Neuronal stem cell (in vitro differentiated cells): ENCODE measurements at regions not wholly inside any gene's neighbourhood (a gene's known extent, or its start where the extent isn't known, plus 50 kb on each side); places are given as distances from the start of the nearest gene placed in this dataset.
A peak's percentile ranks its signal among the peaks of the same experiment; 100 is the strongest.

Experiments
- DNase-seq: peaks from one replicate; pipeline ENCODE4 v3.0.0-alpha.2; 2013; ENCODE audit warnings: low spot score
- H2AFZ ChIP-seq: one replicate; pipeline ENCODE4 v1.6.1; 2013; ENCODE audit warnings: mild to moderate bottlenecking, low read length, inconsistent platforms
- H2AK5ac ChIP-seq: 2 replicates; pipeline ENCODE4 v1.6.1; 2013; ENCODE audit warnings: low read depth, mild to moderate bottlenecking, inconsistent platforms, low read length, moderate library complexity, mixed read lengths
- H2BK120ac ChIP-seq: 2 replicates; pipeline ENCODE4 v1.6.1; 2013; ENCODE audit warnings: low read depth, mild to moderate bottlenecking, inconsistent platforms, low read length, moderate library complexity, mixed read lengths
- H2BK12ac ChIP-seq: one replicate; pipeline ENCODE4 v1.6.1; 2013; ENCODE audit warnings: low read length, inconsistent platforms
- H2BK15ac ChIP-seq: 2 replicates; pipeline ENCODE4 v1.6.1; 2013; ENCODE audit warnings: mild to moderate bottlenecking, low read length, inconsistent platforms, mixed read lengths
- H2BK5ac ChIP-seq: one replicate; pipeline ENCODE4 v1.6.1; 2013; ENCODE audit warnings: inconsistent platforms, mild to moderate bottlenecking, low read length, moderate library complexity
- H3K14ac ChIP-seq: one replicate; pipeline ENCODE4 v1.6.1; 2013; ENCODE audit warnings: low read length, inconsistent platforms
- H3K18ac ChIP-seq: 2 replicates; pipeline ENCODE4 v1.6.1; 2013; ENCODE audit warnings: low read length, inconsistent platforms
- H3K23ac ChIP-seq: 2 replicates; pipeline ENCODE4 v1.6.1; 2013; ENCODE audit warnings: low read depth, mild to moderate bottlenecking, mixed read lengths, low read length, inconsistent platforms; ENCODE audit not compliant: poor library complexity
- H3K27ac ChIP-seq: replicated peaks from 3 replicates; pipeline ENCODE4 v1.5.1; 2013; ENCODE audit warnings: low read length, inconsistent platforms
- H3K27me3 ChIP-seq, 3 experiments: 2 replicates each; pipeline ENCODE4 v1.6.1; 2013; ENCODE audit warnings: low read length in 3 of 3, mild to moderate bottlenecking in 2 of 3, inconsistent platforms in 1 of 3, low read depth in 1 of 3, mixed read lengths in 1 of 3, moderate library complexity in 1 of 3; ENCODE audit not compliant: control insufficient read depth in 3 of 3, insufficient read depth in 3 of 3
- H3K36me3 ChIP-seq, 2 donors: replicated peaks in 1 of 2; 2 replicates each; pipeline ENCODE4 v1.6.1; 2013; ENCODE audit warnings: low read length in 2 of 2; ENCODE audit not compliant: control insufficient read depth in 2 of 2, insufficient read depth in 2 of 2
- H3K4ac ChIP-seq: 2 replicates; pipeline ENCODE4 v1.6.1; 2013; ENCODE audit warnings: inconsistent platforms, mild to moderate bottlenecking, low read length, moderate library complexity
- H3K4me1 ChIP-seq, 2 donors: 1 replicate in 1 of 2; 2 replicates in 1 of 2; pipeline ENCODE4 v1.6.1; 2013; ENCODE audit warnings: low read length in 2 of 2, low read depth in 1 of 2; ENCODE audit not compliant: control insufficient read depth in 2 of 2, insufficient read depth in 1 of 2
- H3K4me2 ChIP-seq: one replicate; pipeline ENCODE4 v1.6.1; 2013; ENCODE audit warnings: mild to moderate bottlenecking, low read length, inconsistent platforms; ENCODE audit not compliant: insufficient read depth, poor library complexity, severe bottlenecking
- H3K4me3 ChIP-seq, 2 donors: 2 replicates each; pipeline ENCODE4 v1.5.1; 2013; ENCODE audit warnings: low read length in 2 of 2, mild to moderate bottlenecking in 2 of 2, inconsistent platforms in 1 of 2, moderate library complexity in 1 of 2
- H3K79me1 ChIP-seq: one replicate; pipeline ENCODE4 v1.6.1; 2013; ENCODE audit warnings: low read depth, mild to moderate bottlenecking, inconsistent platforms, low read length, moderate library complexity
- H3K9ac ChIP-seq: one replicate; pipeline ENCODE4 v1.6.1; 2013; ENCODE audit warnings: mild to moderate bottlenecking, low read depth, low read length, inconsistent platforms; ENCODE audit not compliant: poor library complexity
- H3K9me3 ChIP-seq, 2 donors: replicated peaks in 1 of 2; 2 replicates each; pipeline versions ENCODE3 to v1.6.1; 2013; ENCODE audit warnings: low read length in 2 of 2, mild to moderate bottlenecking in 2 of 2, inconsistent platforms in 1 of 2, low read depth in 1 of 2, mixed read lengths in 1 of 2, moderate library complexity in 1 of 2; ENCODE audit not compliant: control insufficient read depth in 2 of 2, insufficient read depth in 1 of 2
- H4K8ac ChIP-seq: one replicate; pipeline ENCODE4 v1.6.1; 2013; ENCODE audit warnings: low read depth, mild to moderate bottlenecking, inconsistent platforms, low read length, moderate library complexity
- H4K91ac ChIP-seq: one replicate; pipeline ENCODE4 v1.6.1; 2013; ENCODE audit warnings: low read length, low read depth, mild to moderate bottlenecking, inconsistent platforms; ENCODE audit not compliant: poor library complexity
- WGBS, 2 donors: extraction: QIAGEN DNeasy Blood & Tissue Kit; methylation state at CpG; one replicate each; pipeline ENCODE4 v1.1.7; 2013; ENCODE audit warnings: missing lambda C conversion rate in 2 of 2, mixed read lengths in 1 of 2; ENCODE audit not compliant: insufficient read length in 2 of 2, insufficient replicate concordance in 1 of 2; ENCODE audit errors: extremely low coverage in 2 of 2; 5-methylcytosine and 5-hydroxymethylcytosine counted together

GRCh38 chr17:5861854-5862253 lies 208.3 kb upstream of the WSCD1 start:
- Histone ChIP-seq H4K8ac (no peak overlapping the region), H3K4me3 (no peak overlapping the region), H2BK15ac (no peak overlapping the region), H3K36me3 (no peaks in the 10 kb centered on the region), H3K4ac (no peak overlapping the region), H2BK120ac (no peak overlapping the region), H3K9ac (no peak overlapping the region), H3K4me1 (no peaks in the 10 kb centered on the region), H3K14ac (no peak overlapping the region), H4K91ac (no peak overlapping the region), H3K4me2 (no peak overlapping the region), H3K9me3 (no peaks in the 10 kb centered on the region), H3K27ac (no peak overlapping the region), H3K18ac (no peak overlapping the region), H3K79me1 (no peaks in the 10 kb centered on the region), H2BK5ac (no peak overlapping the region), H2AFZ (no peak overlapping the region), H2AK5ac (no peak overlapping the region), H3K23ac (no peak overlapping the region), H3K27me3 (no peaks in the 10 kb centered on the region), H2BK12ac (no peak overlapping the region)
- DNase-seq, result no peak
- WGBS, 2 donors, result no CpG with 5 or more reads among the region's 4 CpGs

- Histone ChIP-seq H3K14ac (no peak overlapping the region), H3K18ac (no peak overlapping the region), H3K23ac (no peak overlapping the region), H2BK12ac (no peak overlapping the region), H2AK5ac (no peak overlapping the region), H2AFZ (no peak overlapping the region), H3K4me1 (peaks cover 0 to 2% of the 10 kb centered on the region in 2 donors), H3K9me3 (no peaks in the 10 kb centered on the region), H2BK5ac (no peak overlapping the region), H3K27ac (no peak overlapping the region), H3K79me1 (no peaks in the 10 kb centered on the region), H3K36me3 (no peaks in the 10 kb centered on the region), H2BK15ac (no peak overlapping the region), H3K9ac (no peak overlapping the region), H3K27me3 (no peaks in the 10 kb centered on the region), H3K4ac (no peak overlapping the region), H3K4me2 (no peak overlapping the region), H2BK120ac (no peak overlapping the region), H3K4me3 (no peak overlapping the region), H4K91ac (no peak overlapping the region), H4K8ac (no peak overlapping the region)
- no peak for DNase-seq
Observed at GRCh38 chr17:5862395-5862794, 207.8 kb upstream of the WSCD1 start.

GRCh38 chr17:5864741-5865657 lies 205.2 kb upstream of the WSCD1 start:
- Histone ChIP-seq H2AK5ac (no peak overlapping the region), H2BK120ac (no peak overlapping the region), H3K27me3 (no peaks in the 10 kb centered on the region), H2AFZ (no peak overlapping the region), H3K79me1 (no peaks in the 10 kb centered on the region), H3K27ac (no peak overlapping the region), H3K23ac (no peak overlapping the region), H3K14ac (no peak overlapping the region), H2BK15ac (no peak overlapping the region), H3K18ac (no peak overlapping the region), H3K4me2 (no peak overlapping the region), H3K4ac (no peak overlapping the region), H3K36me3 (no peaks in the 10 kb centered on the region), H3K9me3 (no peaks in the 10 kb centered on the region), H3K9ac (no peak overlapping the region), H3K4me3 (no peak overlapping the region), H4K91ac (no peak overlapping the region), H2BK5ac (no peak overlapping the region), H4K8ac (no peak overlapping the region), H2BK12ac (no peak overlapping the region), H3K4me1 (peaks cover 0 to 2% of the 10 kb centered on the region in 2 donors)
- no peak for DNase-seq
- no CpG with 5 or more reads among the region's 9 CpGs for WGBS, 2 donors

- Histone ChIP-seq H3K79me1 (no peaks in the 10 kb centered on the region), H3K27me3 (no peaks in the 10 kb centered on the region), H2AK5ac (no peak overlapping the region), H2BK15ac (no peak overlapping the region), H2BK12ac (no peak overlapping the region), H3K4me2 (no peak overlapping the region), H3K18ac (peak overlapping the region; percentile 79), H2AFZ (no peak overlapping the region), H3K23ac (peak overlapping the region; percentile 66), H3K14ac (peak overlapping the region; percentile 33), H3K36me3 (no peaks in the 10 kb centered on the region), H2BK5ac (no peak overlapping the region), H2BK120ac (no peak overlapping the region), H3K9ac (no peak overlapping the region), H3K4me3 (no peak overlapping the region), H3K9me3 (no peaks in the 10 kb centered on the region), H3K4ac (no peak overlapping the region), H3K4me1 (peaks cover 0 to 2% of the 10 kb centered on the region in 2 donors), H3K27ac (no peak overlapping the region), H4K91ac (no peak overlapping the region), H4K8ac (no peak overlapping the region)
- DNase-seq, result no peak
- no CpG with 5 or more reads among the region's 4 CpGs for WGBS, 2 donors
Observed at GRCh38 chr17:5866978-5867377, 203.2 kb upstream of the WSCD1 start.
